Activated naive CD8-positive, alpha-beta T cell treated with anti-CD3 and anti-CD28 coated beads, Interleukin-2, amount 50 U/mL, for 24 hours (primary cell): ENCODE measurements at regions not wholly inside any gene's neighbourhood (a gene's known extent, or its start where the extent isn't known, plus 50 kb on each side); places are given as distances from the start of the nearest gene placed in this dataset.
"Not testable (repeated sequence)": the region's sequence is repeated elsewhere in the genome, so short reads cannot be mapped to it uniquely, and the experiment has no call there.

Experiments
- ATAC-seq: fragments of 150-1000 bp; cut with Tn5 transposase; one replicate; pipeline ENCODE4 v1.10.0; 2021
- DNase-seq: peaks from one replicate; pipeline ENCODE4 v3.0.0; 2021
- H3K27ac Mint-ChIP-seq: one replicate; pipeline ENCODE4 v1.8.0; 2021; ENCODE audit warnings: mild to moderate bottlenecking, mixed read lengths
- H3K27me3 Mint-ChIP-seq: one replicate; pipeline ENCODE4 v1.8.0; 2021; ENCODE audit warnings: mixed read lengths
- H3K36me3 Mint-ChIP-seq: one replicate; pipeline ENCODE4 v1.8.0; 2021; ENCODE audit warnings: low read depth, mixed read lengths
- H3K4me1 Mint-ChIP-seq: one replicate; pipeline ENCODE4 v1.8.0; 2021; ENCODE audit warnings: mixed read lengths
- H3K4me3 Mint-ChIP-seq: one replicate; pipeline ENCODE4 v1.8.0; 2021; ENCODE audit warnings: mild to moderate bottlenecking, moderate library complexity, mixed read lengths
- H3K9me3 Mint-ChIP-seq: one replicate; pipeline ENCODE4 v1.8.0; 2021; ENCODE audit warnings: mixed read lengths

GRCh38 chr7:113030489-113030888, 56.1 kb downstream of the GPR85 start:
- Mint-ChIP-seq H3K27ac (no peak overlapping the region), H3K4me1 (no peaks in the 10 kb centered on the region), H3K27me3 (peaks cover 7% of the 10 kb centered on the region), H3K9me3 (no peaks in the 10 kb centered on the region), H3K4me3 (no peak overlapping the region), H3K36me3 (no peaks in the 10 kb centered on the region)
- DNase-seq (no peak), ATAC-seq (no peak)

- Mint-ChIP-seq H3K36me3 (no peaks in the 10 kb centered on the region), H3K4me3 (no peak overlapping the region), H3K27me3 (peaks cover 2% of the 10 kb centered on the region)
These were observed 59.7 kb downstream of the GPR85 start for GRCh38 chr7:113026941-113027340.

GRCh38 chr7:113017144-113017857, 69.3 kb downstream of the GPR85 start:
- not testable (repeated sequence) for H3K9me3 Mint-ChIP-seq, H3K4me3 Mint-ChIP-seq, H3K27me3 Mint-ChIP-seq, H3K27ac Mint-ChIP-seq, H3K4me1 Mint-ChIP-seq, ATAC-seq, DNase-seq, H3K36me3 Mint-ChIP-seq

More at GRCh38 chr7:113026941-113027340, 59.7 kb downstream of the GPR85 start:
- no peak for DNase-seq
- Mint-ChIP-seq H3K27ac (no peak overlapping the region), H3K4me1 (no peaks in the 10 kb centered on the region), H3K9me3 (peaks cover 6% of the 10 kb centered on the region)
- ATAC-seq, result no peak

- H3K27ac Mint-ChIP-seq, result no peak overlapping the region
- H3K9me3 Mint-ChIP-seq, result peaks cover 8% of the 10 kb centered on the region
- DNase-seq (no peak), ATAC-seq (no peak)
- no peaks in the 10 kb centered on the region for H3K27me3 Mint-ChIP-seq
- H3K36me3 Mint-ChIP-seq, result no peaks in the 10 kb centered on the region
- no peaks in the 10 kb centered on the region for H3K4me1 Mint-ChIP-seq
- no peak overlapping the region for H3K4me3 Mint-ChIP-seq
These were observed 71.5 kb downstream of the GPR85 start for GRCh38 chr7:113015034-113015645.

GRCh38 chr7:113013761-113014449, 72.7 kb downstream of the GPR85 start:
- H3K36me3 Mint-ChIP-seq, result no peaks in the 10 kb centered on the region
- ATAC-seq, result peak; percentile 15
- no peak overlapping the region for H3K4me3 Mint-ChIP-seq
- H3K9me3 Mint-ChIP-seq, result peaks cover 8% of the 10 kb centered on the region
- no peaks in the 10 kb centered on the region for H3K27me3 Mint-ChIP-seq
- no peak for DNase-seq
- H3K27ac Mint-ChIP-seq, result no peak overlapping the region
- no peaks in the 10 kb centered on the region for H3K4me1 Mint-ChIP-seq

- H3K9me3 Mint-ChIP-seq, ATAC-seq, DNase-seq, H3K27ac Mint-ChIP-seq, H3K4me3 Mint-ChIP-seq, H3K4me1 Mint-ChIP-seq, H3K36me3 Mint-ChIP-seq, H3K27me3 Mint-ChIP-seq: not testable (repeated sequence)
These were observed 73.8 kb downstream of the GPR85 start for GRCh38 chr7:113012862-113013261.

GRCh38 chr7:113010377-113010776, 76.2 kb downstream of the GPR85 start:
- Mint-ChIP-seq H3K27ac (no peak overlapping the region), H3K27me3 (no peaks in the 10 kb centered on the region), H3K36me3 (no peaks in the 10 kb centered on the region), H3K4me3 (no peak overlapping the region), H3K4me1 (no peaks in the 10 kb centered on the region), H3K9me3 (peaks cover 14% of the 10 kb centered on the region)
- ATAC-seq, result no peak
- DNase-seq, result no peak

GRCh38 chr7:113008755-113009154, 77.9 kb downstream of the GPR85 start:
- H3K9me3 Mint-ChIP-seq, result peaks cover 14% of the 10 kb centered on the region
- ATAC-seq (no peak), DNase-seq (no peak)
- no peak overlapping the region for H3K27ac Mint-ChIP-seq
- H3K4me1 Mint-ChIP-seq, result no peaks in the 10 kb centered on the region
- no peaks in the 10 kb centered on the region for H3K36me3 Mint-ChIP-seq
- no peak overlapping the region for H3K4me3 Mint-ChIP-seq
- H3K27me3 Mint-ChIP-seq, result no peaks in the 10 kb centered on the region

GRCh38 chr7:113004726-113005454, 81.7 kb downstream of the GPR85 start:
- peaks cover 6% of the 10 kb centered on the region for H3K27me3 Mint-ChIP-seq
- no peaks in the 10 kb centered on the region for H3K4me1 Mint-ChIP-seq
- H3K27ac Mint-ChIP-seq, result no peak overlapping the region
- H3K9me3 Mint-ChIP-seq, result peaks cover 6% of the 10 kb centered on the region
- ATAC-seq (no peak), DNase-seq (no peak)
- no peaks in the 10 kb centered on the region for H3K36me3 Mint-ChIP-seq
- H3K4me3 Mint-ChIP-seq, result no peak overlapping the region

GRCh38 chr7:113000316-113001020, 86.2 kb downstream of the GPR85 start:
- H3K27me3 Mint-ChIP-seq, result peaks cover 13% of the 10 kb centered on the region
- no peak for DNase-seq

GRCh38 chr7:112997831-112998230, 88.8 kb downstream of the GPR85 start:
- Mint-ChIP-seq H3K27ac (no peak overlapping the region), H3K27me3 (peaks cover 8% of the 10 kb centered on the region), H3K4me1 (no peaks in the 10 kb centered on the region), H3K4me3 (no peak overlapping the region), H3K9me3 (no peaks in the 10 kb centered on the region), H3K36me3 (no peaks in the 10 kb centered on the region)
- DNase-seq, result no peak
- ATAC-seq, result no peak

More at GRCh38 chr7:113000316-113001020, 86.2 kb downstream of the GPR85 start:
- H3K36me3 Mint-ChIP-seq, result no peaks in the 10 kb centered on the region
- no peak overlapping the region for H3K4me3 Mint-ChIP-seq
- ATAC-seq, result no peak
- H3K27ac Mint-ChIP-seq, result no peak overlapping the region
- H3K9me3 Mint-ChIP-seq, result no peaks in the 10 kb centered on the region
- no peaks in the 10 kb centered on the region for H3K4me1 Mint-ChIP-seq

- H3K9me3 Mint-ChIP-seq, result no peaks in the 10 kb centered on the region
- ATAC-seq, result no peak
- peaks cover 8% of the 10 kb centered on the region for H3K27me3 Mint-ChIP-seq
- no peaks in the 10 kb centered on the region for H3K4me1 Mint-ChIP-seq
- H3K36me3 Mint-ChIP-seq, result no peaks in the 10 kb centered on the region
- H3K27ac Mint-ChIP-seq, result no peak overlapping the region
- DNase-seq, result no peak
- H3K4me3 Mint-ChIP-seq, result no peak overlapping the region
These were observed 90.2 kb downstream of the GPR85 start for GRCh38 chr7:112996331-112996871.

GRCh38 chr7:112995059-112995824, 91.4 kb downstream of the GPR85 start:
- no peak overlapping the region for H3K4me3 Mint-ChIP-seq
- H3K27ac Mint-ChIP-seq, result no peak overlapping the region
- no peaks in the 10 kb centered on the region for H3K36me3 Mint-ChIP-seq
- peaks cover 8% of the 10 kb centered on the region for H3K27me3 Mint-ChIP-seq
- ATAC-seq, result no peak
- H3K4me1 Mint-ChIP-seq, result no peaks in the 10 kb centered on the region
- DNase-seq, result no peak
- H3K9me3 Mint-ChIP-seq, result no peaks in the 10 kb centered on the region
